ENCODE measurements at regions not wholly inside any gene's neighbourhood (a gene's known extent, or its start where the extent isn't known, plus 50 kb on each side); places are given as distances from the start of the nearest gene placed in this dataset.

DNA sequence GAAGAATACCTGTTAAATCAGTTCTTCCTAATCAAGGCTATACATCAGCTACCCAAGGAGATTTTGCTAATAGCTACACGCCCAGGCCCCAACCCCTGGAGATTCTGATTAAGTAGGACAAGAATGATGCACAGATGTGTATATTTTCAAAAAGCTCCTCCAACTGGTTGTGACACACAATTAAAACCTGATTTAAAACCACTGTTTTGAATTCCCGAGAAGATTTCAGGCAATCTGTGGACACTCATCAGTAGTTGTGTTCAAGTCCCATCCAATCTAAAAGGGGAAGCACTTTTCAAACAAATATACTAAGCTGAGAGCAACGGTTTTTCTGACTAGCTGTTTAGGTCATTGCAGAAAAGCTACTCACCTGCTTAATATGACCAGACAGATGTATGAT lies 118.9 kb upstream of the NHSL1 start:
- H2BK12ac ChIP-seq (ENCODE audit: low read depth, low read length): no peak overlapping the region
- no peak overlapping the region for H4K8ac ChIP-seq (ENCODE audit: extremely low read depth, insufficient read depth, low read length)
- TF ChIP-seq, protein P1, sequence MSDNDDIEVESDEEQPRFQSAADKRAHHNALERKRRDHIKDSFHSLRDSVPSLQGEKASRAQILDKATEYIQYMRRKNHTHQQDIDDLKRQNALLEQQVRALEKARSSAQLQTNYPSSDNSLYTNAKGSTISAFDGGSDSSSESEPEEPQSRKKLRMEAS (IDR thresholded peaks at IDR 0.05): no peak
- no peak for TF ChIP-seq SRF (IDR thresholded peaks at IDR 0.05; ENCODE audit: low read depth, low read length)
- TF ChIP-seq TBP (IDR thresholded peaks at IDR 0.05; ENCODE audit: low read depth, low read length): no peak
- FAIRE-seq (no peak), DNase-seq (ENCODE audit: low read depth in 1 of 2, low spot score in 2 of 2) (no peak)
- H4K91ac ChIP-seq (replicated peaks; ENCODE audit: insufficient read length, low read length): no peak overlapping the region
- no peak overlapping the region for H3K27ac ChIP-seq (ENCODE audit: low read depth, low read length)
- H3K18ac ChIP-seq (ENCODE audit: extremely low read depth, low read length): no peak overlapping the region
- CTCF ChIA-PET (ENCODE audit: partially characterized antibody): interaction anchor here (0.6 to 1.8 kb wide), 4 partner anchors 10 to 27 kb away, joined by 3 to 4 read pairs (median 4); no protein-coding TSS in a partner anchor
- H3K4me1 ChIP-seq (replicated peaks in 1 of 4; ENCODE audit: control insufficient read depth in 3 of 4, insufficient read depth in 4 of 4, low read length in 3 of 4): no peaks in the 10 kb centered on the region
- H3K27me3 ChIP-seq (replicated peaks in 1 of 4; ENCODE audit: control insufficient read depth in 3 of 4, extremely low read depth in 1 of 4, insufficient read depth in 3 of 4, low read length in 3 of 4): no peaks in the 10 kb centered on the region
- no peak overlapping the region for H4K5ac ChIP-seq (ENCODE audit: insufficient read length, low read depth, low read length)
- no peak overlapping the region for H2AFZ ChIP-seq (ENCODE audit: low read length)
- no peak overlapping the region for H3K4me3 ChIP-seq (ENCODE audit: extremely low read depth in 1 of 4, insufficient read depth in 2 of 4, low read depth in 3 of 4, low read length in 4 of 4)
- H2BK15ac ChIP-seq (ENCODE audit: low read length): no peak overlapping the region
- no peak overlapping the region for H2BK120ac ChIP-seq (replicated peaks; ENCODE audit: low read depth, low read length)
- POLR2A ChIA-PET (ENCODE audit: partially characterized antibody): interaction anchor here (1.8 kb wide), 1 partner anchor 21 kb away, joined by 3 read pairs; no protein-coding TSS in a partner anchor
- H4K20me1 ChIP-seq (replicated peaks in 1 of 2; ENCODE audit: control insufficient read depth in 1 of 2, insufficient read depth in 2 of 2, low read length in 2 of 2): peaks cover 2% of the 10 kb centered on the region in 2 experiments
- H3K9me3 ChIP-seq (ENCODE audit: insufficient read depth in 2 of 2, low read depth in 1 of 2, low read length in 1 of 2): peaks cover 3 to 7% of the 10 kb centered on the region in 2 experiments; a peak in 2 of 4 replicates
- H3K4me2 ChIP-seq (ENCODE audit: insufficient read depth in 1 of 2, low read depth in 2 of 2, low read length in 2 of 2): no peak overlapping the region
- no peaks in the 10 kb centered on the region for H3K23me2 ChIP-seq (ENCODE audit: low read depth, low read length)
- no peak overlapping the region for H2AK5ac ChIP-seq (ENCODE audit: low read depth, low read length)
- H2BK5ac ChIP-seq (ENCODE audit: low read depth, low read length): no peak overlapping the region
- no peak overlapping the region for H3K4ac ChIP-seq (replicated peaks; ENCODE audit: insufficient read length, low read depth, low read length)
- H3K79me1 ChIP-seq (ENCODE audit: low read depth, low read length): peaks cover 8% of the 10 kb centered on the region
- no peak overlapping the region for H3K23ac ChIP-seq (ENCODE audit: insufficient read length)
- H3K9ac ChIP-seq (replicated peaks in 1 of 4; ENCODE audit: extremely low read depth in 1 of 4, low read depth in 3 of 4, low read length in 3 of 4): no peak overlapping the region
- no peak overlapping the region for H3K56ac ChIP-seq (replicated peaks; ENCODE audit: insufficient read length, low read depth, low read length)
- 91% methylated on average over 3 of the region's 3 CpGs; no CpG with 5 or more reads in 1 of the 2 experiments for WGBS, 2 experiments (ENCODE audit: extremely low coverage in 1 of 2, insufficient coverage in 1 of 2, insufficient read length in 1 of 2, insufficient replicate concordance in 2 of 2, low coverage in 1 of 2, low lambda C conversion rate in 2 of 2, missing lambda C conversion rate in 1 of 2)
- H2BK20ac ChIP-seq (ENCODE audit: low read length): no peak overlapping the region
- H3K14ac ChIP-seq (ENCODE audit: insufficient read length): no peak overlapping the region
- H3K36me3 ChIP-seq (ENCODE audit: control insufficient read depth in 2 of 4, insufficient read depth in 4 of 4, low read length in 3 of 4): no peaks in the 10 kb centered on the region
- peaks cover 0 to 10% of the 10 kb centered on the region in 2 experiments; a peak in 2 of 4 replicates for H3K79me2 ChIP-seq (ENCODE audit: control insufficient read depth in 1 of 2, insufficient read depth in 2 of 2, low read length in 2 of 2)
